Putamen (tissue), 1 donor: ENCODE measurements at regions not wholly inside any gene's neighbourhood (a gene's known extent, or its start where the extent isn't known, plus 50 kb on each side); places are given as distances from the start of the nearest gene placed in this dataset.

Experiments
- DNase-seq: peaks from one replicate; pipeline ENCODE4 v3.0.0-alpha.2; 2016; ENCODE audit warnings: low spot score

- DNase-seq: no peak
Measured at GRCh38 chr1:56417646-56418045, 161.7 kb downstream of the PLPP3 start.

- DNase-seq: no peak
Measured at GRCh38 chr1:56416495-56416894, 162.9 kb downstream of the PLPP3 start.

- no peak for DNase-seq
Measured at GRCh38 chr1:56415720-56416119, 163.6 kb downstream of the PLPP3 start.

GRCh38 chr1:56415258-56415657 is 164.1 kb downstream of the PLPP3 start:
- DNase-seq: no peak

- DNase-seq: no peak
Measured at GRCh38 chr1:56414728-56415224, 164.6 kb downstream of the PLPP3 start.

- no peak for DNase-seq
Measured at GRCh38 chr1:56413671-56414199, 165.6 kb downstream of the PLPP3 start.

GRCh38 chr1:56411484-56412180 is 167.7 kb downstream of the PLPP3 start:
- DNase-seq: no peak

GRCh38 chr1:56411021-56411420 is 168.3 kb downstream of the PLPP3 start:
- DNase-seq: no peak

GRCh38 chr1:56410405-56410804 is 169.0 kb downstream of the PLPP3 start:
- DNase-seq: no peak

- DNase-seq: no peak
Measured at GRCh38 chr1:56409112-56409691, 170.2 kb downstream of the PLPP3 start.

- no peak for DNase-seq
Measured at GRCh38 chr1:56406821-56407220, 172.5 kb downstream of the PLPP3 start.

GRCh38 chr1:56404561-56405030 is 174.8 kb downstream of the PLPP3 start:
- DNase-seq: no peak

GRCh38 chr1:56404066-56404465 is 175.3 kb downstream of the PLPP3 start:
- DNase-seq: no peak

- no peak for DNase-seq
Measured at GRCh38 chr1:56403321-56403720, 176.0 kb downstream of the PLPP3 start.

- DNase-seq: no peak
Measured at GRCh38 chr1:56401191-56401590, 178.2 kb downstream of the PLPP3 start.

GRCh38 chr1:56400526-56400925 is 178.8 kb downstream of the PLPP3 start:
- DNase-seq: no peak

- DNase-seq: no peak
Measured at GRCh38 chr1:56399795-56400194, 179.6 kb downstream of the PLPP3 start.

- DNase-seq: no peak
Measured at GRCh38 chr1:56399326-56399725, 180.0 kb downstream of the PLPP3 start.

GRCh38 chr1:56397811-56398231 is 181.5 kb downstream of the PLPP3 start:
- no peak for DNase-seq

GRCh38 chr1:56397409-56397808 is 182.0 kb downstream of the PLPP3 start:
- DNase-seq: no peak

GRCh38 chr1:56396581-56396980 is 182.8 kb downstream of the PLPP3 start:
- DNase-seq: no peak

- no peak for DNase-seq
Measured at GRCh38 chr1:56395776-56396175, 183.6 kb downstream of the PLPP3 start.

- DNase-seq: no peak
Measured at GRCh38 chr1:56394298-56394697, 185.1 kb downstream of the PLPP3 start.
